NCI-H2196 (cell line): ENCODE measurements at regions not wholly inside any gene's neighbourhood (a gene's known extent, or its start where the extent isn't known, plus 50 kb on each side); places are given as distances from the start of the nearest gene placed in this dataset.
"Not testable (repeated sequence)": the region's sequence is repeated elsewhere in the genome, so short reads cannot be mapped to it uniquely, and the experiment has no call there.

Experiments
- DNase-seq: peaks from one replicate; lab custom pipeline; 2025; ENCODE audit not compliant: unreplicated experiment; lab: John Stamatoyannopoulos, UW

DNA sequence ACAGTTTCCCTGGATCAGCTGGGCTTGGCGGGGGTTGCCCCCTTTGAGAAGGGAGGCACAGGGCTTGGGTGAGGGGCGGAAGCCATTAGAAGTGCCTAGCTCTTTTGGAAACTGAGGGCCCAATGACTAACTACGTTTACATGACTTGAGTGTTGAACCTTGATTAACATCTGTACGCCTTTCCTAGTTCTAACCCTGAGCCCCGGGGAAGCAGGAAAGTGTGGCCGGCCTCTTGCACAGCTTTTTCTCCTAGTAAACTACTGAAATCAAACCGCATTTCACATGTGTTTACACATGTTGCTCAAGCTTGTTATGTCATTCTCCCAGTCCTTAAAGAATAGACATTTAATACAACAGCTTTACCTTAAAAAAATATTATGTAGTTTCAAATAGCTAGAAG is 1356.4 kb upstream of the TMEM132C start:
- DNase-seq: no peak

DNA sequence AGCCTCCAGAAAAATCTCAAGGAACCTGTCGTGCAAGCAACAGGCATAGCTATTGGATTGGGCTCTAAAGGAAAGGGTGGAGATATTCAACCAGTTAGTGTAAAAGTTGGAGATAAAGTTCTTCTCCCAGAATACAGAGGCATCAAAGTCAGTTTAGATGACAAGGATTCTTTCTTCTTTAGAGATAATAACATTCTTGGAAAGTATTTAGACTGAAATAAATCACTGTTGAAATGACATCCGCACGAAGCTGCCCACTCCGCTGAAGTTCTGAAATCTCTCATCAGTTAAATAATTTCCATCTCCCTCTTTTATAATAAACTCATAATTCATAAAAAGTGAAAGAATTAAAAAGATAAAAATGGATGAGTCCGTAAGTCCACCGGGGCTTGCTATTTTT is 1354.9 kb upstream of the TMEM132C start:
- DNase-seq: no peak

DNA sequence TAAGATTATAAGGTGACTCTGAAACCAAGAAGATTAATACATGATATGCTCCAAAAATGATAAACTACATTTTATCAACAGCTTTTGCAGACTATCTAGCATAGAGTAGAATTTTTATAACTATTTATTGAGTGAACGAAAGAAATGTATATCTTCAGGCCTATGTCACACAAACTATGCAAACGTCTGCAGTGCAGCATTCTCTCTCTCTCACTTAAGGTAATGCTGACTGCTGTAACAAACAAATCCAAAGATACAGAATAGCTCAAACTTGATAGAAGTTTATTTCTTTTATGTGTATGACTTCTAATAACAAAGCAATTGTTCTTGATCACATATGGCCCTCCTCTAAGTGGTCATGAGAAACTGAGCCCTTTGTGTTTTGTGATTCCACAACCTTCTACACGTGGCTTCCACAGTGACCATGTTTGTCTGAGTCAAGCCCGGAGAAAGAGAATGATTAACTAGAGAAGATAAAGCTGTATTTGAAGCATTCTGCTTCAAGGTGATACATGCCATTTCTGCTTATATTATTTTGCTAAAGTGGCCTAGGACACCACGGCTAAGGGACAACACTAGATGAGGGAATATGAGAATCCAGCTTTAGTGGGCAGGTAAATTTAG is 1352.7 kb upstream of the TMEM132C start:
- DNase-seq: no peak

DNA sequence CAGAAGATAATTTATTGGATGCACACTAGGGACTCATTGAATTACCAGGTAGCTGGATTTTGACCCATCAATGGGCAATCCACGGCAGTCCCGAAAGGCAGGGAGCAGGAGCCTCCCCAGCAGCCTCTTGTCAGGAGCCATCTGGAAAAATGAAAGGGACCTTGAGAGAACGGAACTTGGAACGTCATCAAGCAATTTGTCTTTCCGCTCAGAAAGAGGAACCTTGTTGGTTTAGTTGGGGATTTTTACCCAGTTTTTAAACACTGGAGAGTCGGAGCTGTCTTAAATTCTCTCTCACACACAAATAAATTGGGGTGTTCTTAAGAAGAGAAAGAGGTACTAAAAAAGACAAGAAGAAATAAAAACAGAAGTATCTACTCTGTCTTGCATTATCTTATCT is 1351.7 kb upstream of the TMEM132C start:
- DNase-seq: no peak

DNA sequence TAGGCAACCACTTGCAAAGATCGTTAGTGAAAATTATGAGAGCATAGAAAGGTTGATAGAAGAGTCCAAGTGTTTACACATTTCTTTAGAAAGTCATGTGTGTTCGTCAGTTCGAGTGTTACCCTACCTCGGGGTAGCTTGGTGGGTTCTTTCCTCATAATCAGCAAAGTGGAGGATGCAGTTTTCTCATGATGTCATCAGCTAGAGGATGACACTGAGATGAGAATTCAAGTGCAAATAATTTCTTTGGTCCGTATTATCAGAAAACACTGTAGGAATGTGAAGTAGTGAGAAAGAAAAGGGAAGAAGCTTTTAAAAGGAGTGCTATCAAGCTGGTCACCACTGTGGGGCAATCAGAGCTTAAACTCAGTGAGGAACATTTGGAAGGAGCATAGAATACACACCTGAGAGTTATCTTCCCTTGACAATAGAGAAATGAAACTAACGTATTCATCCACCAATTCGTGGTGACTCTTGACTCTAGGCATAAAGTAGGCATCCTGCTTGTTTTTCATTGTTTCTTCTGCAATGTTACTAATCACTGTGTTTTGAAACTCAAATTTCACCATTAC is 1340.9 kb upstream of the TMEM132C start:
- DNase-seq: no peak

DNA sequence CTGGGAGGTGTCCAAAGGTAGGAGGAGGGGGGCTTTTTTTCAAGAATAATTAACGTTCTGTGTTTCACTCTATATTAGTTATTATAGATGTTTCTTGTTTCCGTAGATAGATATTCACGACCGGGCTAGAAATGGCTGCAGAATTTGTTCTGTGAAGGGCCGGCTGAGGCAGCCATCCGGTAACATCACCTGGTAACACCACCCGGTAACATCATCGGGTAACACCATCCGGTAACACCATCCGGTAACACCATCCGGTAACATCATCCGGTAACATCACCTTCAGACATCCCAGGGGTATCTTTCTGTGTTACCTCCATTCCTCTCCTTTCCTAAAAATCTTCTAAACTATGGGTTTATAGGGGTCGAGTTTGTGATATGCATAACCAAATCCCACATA is 1336.7 kb upstream of the TMEM132C start:
- DNase-seq: no peak

DNA sequence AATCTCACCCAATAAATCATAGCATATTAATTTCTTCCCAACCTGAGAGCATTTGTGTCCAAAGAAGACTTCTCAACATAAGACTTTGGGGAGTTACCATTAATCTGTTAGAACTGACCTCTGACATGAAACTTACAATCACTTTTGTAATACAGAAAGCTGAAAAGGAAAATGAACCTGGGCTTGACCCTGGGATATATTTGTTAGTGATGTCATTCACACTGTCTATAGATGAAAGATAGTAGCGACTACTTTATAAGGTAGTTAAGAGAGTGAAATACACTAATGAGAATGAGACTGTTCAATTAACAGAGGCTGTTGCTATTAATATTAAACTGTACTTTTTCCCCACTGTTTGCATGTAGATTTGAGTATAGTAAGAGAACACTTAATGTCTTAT is 1334.8 kb upstream of the TMEM132C start:
- no peak for DNase-seq

DNA sequence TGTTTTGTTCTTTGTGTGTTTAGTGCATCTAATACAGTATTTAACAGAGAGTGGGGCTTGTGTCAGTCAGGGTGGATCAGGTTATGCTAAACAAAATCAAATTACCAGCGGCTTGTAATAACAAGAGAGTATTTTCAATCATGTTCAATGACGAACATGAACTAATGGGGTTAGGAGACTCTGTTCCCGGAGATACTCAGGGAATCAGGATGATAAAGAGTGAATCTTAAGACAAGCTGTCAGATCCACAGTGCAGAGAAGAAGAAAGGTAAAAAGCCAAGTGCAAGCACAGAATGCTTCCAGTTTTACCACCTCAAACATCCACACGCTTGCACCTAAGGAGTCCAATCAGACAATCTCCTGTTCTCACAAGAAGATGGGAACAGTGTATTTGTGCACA is 1331.5 kb upstream of the TMEM132C start:
- no peak for DNase-seq

DNA sequence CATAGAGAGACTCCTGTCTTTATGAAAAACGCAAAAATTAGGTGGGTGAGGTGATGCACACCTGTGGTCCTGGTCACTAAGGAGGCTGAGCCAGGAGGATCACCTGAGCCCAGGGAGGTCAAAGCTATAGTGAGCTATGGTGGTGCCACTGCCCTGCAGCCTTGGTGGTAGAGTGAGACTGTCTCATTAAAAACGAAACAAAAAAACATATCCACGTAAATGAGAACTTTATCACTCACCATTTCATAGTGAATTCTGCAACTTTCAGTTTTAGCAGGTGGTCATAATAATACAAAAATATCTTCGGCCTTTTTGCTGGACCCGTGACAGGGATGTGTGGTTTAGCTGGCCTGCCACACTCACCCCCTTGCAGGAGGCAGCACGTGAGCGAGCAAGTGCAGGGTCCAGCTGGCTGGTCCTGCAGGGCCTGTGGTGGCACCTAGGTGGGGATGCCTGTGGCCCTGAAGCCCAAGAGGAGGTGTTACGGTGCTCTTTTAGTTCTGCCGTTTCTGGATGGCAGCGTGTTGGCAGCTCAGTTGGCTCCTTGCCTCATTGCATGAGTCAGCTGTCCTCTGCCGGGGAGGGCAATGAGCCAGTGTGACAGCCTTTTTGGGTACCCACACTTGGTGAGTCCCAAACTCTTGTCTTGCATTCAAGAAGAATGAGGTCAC is 1330.7 kb upstream of the TMEM132C start:
- DNase-seq: peak; percentile 7

DNA sequence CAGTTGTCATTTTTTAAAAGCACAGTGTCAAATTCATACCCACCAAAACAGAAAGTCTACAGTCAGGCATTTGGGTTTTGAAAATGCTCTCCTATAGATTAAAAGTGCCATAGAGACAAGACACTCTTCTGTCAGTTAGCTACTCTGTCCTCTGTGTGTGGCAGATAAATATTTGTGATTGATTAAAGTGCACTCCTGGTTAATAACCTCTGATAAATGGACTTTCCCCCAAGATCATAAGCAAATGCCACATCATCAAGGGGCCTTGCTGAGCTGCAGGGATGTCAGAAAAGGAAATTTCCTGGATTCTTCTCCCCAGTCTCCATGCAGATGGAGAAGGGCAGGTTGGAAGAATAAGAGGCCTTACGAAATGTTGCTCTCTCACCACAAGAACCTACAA is 1329.5 kb upstream of the TMEM132C start:
- no peak for DNase-seq

DNA sequence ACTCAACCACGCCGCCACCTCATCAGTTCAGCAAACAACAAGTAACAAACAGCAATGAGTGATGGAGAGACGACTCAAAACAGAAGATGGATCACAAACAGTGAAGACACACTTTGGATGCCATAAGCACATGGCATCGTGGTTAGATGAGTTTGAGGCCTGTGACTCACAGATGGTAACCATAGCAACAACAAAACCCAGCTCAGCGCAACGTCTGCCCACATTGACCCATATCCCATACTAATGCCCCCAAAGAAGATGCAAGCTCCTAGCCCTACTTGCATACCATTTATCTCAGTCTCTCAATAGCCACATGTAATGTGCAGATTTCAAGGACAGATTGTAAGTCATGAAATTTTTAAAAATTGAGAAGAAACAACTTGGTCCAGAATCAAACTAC is 1322.3 kb upstream of the TMEM132C start:
- no peak for DNase-seq

DNA sequence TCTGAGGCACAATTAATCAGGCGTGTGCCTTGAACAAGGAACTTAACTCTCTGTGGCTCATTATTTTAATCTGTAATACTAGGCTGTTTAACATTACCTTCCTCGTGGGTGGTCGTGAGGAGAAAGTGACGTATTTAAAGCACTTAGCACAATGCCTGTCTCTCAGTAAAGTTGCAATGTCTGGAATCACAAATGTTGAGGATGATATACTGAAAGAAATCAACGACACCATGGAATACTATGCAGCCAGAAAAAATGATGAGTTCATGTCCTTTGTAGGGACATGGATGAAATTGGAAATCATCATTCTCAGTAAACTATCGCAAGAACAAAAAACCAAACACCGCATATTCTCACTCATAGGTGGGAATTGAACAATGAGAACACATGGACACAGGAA is 1320.0 kb upstream of the TMEM132C start:
- not testable (repeated sequence) for DNase-seq

DNA sequence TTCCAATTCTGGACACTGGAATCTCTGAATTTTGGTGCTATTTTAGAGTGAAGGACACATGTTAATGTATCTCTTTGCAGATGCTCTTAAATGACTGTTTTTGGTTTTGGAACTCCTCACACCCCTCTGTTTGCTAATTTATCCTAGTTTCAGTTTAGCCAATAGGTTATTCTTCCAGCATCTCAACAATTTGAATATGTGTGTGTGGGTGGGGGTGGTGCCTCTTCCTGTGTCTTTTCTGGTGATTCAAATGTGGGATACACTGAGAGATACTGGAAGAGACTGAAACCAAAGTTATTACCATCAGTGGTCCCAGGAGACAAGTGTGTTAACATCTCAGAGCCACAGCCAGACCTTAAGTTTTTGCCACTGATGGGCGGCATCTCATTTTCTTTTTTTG is 1317.4 kb upstream of the TMEM132C start:
- no peak for DNase-seq

DNA sequence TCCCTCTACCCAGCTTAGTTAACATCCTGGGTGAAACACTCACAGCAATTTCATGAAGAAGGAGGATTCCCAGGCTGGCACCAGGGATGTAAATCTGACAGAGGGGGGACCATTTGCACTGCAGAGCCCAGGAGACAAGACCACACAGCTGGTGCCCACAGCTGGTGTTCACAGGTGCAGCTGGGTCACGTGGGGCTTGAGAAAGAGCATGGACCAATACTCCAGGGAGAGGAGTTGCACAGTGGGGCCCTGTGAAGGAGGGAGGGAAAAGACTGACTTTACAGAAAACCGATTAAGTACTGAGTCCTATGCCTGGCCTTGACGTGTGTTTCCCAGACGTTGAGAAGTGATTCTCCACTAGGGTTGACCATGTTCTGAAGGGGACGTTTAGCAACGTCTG is 1316.7 kb upstream of the TMEM132C start:
- no peak for DNase-seq

DNA sequence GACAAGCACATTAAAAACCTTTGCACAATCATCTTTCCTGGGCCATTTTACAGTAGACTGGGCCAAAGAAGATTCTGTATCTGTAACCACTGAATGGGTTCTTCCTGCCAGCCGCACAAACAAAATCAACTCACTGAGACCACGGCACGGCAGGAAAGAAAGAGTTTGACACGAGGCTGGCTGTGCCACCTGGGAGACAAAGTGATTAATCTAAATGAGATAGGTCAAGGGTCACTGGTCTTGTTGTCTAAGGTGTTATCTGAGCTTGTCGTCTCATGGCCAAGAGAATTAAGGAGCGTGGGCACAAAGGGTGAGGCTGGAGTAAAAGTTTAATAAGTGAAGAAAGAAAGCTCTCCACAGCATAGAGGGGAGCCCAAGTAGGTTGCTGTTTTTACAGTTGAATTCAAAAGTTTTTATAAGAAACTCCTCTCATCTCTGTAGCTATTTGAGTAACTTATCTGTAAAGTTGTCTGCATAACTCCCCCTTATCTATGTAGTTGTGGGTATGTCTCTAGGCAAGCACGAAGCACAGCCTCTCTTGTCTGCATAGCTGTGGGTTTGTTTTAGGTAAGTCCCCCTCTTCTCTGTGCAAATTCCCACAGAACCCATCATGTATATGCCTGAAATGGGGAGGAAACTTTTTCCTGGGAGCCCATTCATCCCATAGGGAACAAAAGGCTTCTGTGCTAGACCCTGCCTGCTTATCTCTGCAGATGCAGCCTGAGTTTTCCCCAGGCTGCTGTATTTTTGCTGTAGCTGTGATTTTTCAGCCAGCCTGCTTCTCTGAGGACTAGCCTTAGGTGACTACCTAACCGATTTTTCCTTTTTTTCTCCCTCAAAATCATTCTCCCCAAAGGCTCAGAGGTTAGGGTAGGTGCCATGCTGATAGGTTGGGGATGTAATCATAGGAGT is 1314.6 kb upstream of the TMEM132C start:
- no peak for DNase-seq

DNA sequence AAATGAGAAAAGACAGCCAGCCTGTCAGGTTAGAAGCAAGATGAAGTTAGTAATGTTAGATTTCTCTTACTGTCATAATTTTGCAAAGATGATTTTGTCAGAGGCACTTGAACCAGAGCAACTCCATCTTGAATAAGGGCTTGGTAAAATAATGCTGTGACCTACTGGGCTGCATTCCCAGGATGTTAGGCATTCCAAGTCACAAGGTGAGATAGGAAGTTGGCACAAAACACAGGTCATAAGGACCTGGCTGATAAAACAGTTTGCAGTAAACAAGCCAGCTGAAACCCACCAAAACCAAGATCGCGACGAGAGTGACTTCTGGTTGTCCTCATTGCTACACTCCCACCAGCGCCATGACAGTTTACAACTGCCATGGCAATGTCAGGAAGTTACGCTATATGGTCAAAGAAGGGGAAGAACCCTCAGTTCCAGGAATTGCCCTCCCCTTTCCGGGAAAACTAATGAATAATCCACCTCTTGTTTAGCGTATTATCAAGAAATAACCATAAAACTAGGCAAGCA is 1313.5 kb upstream of the TMEM132C start:
- no peak for DNase-seq

DNA sequence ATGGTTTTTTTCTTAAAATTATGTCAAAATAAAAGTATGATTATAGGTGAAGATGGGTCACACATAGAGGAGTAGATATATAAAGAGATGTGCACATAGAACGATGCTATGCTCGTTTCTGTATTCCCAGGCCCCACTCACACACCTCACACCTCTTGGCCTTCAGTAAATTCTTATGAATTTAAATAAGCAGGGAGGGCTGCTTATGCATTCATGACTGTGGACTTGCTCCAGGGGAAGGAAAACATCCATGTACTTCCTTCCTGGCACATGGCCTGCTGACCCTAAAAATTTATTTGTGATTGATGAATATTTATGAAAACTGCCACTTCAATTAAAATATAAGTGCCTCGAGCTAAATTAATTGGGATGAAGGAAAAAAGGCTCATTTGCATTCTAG is 1306.7 kb upstream of the TMEM132C start:
- no peak for DNase-seq

DNA sequence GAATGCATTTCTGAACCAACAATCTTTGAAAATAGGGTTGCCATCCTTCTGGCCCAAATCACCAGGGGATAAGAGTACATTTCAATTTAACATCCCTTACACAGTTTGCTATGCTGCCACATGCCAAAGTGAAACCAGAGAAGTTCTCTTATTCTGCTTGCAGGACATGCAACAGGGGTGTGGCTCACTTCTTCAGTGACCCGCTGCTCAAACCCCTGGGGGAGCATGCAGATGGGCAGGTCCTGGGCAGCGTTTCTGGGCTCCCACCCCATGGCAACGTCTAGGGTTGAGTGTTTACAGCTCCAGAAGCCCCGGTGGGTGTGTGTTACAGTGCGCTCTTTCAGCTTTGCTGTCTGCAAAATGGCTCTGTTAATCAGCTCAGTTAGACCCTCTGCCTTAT is 1306.3 kb upstream of the TMEM132C start:
- no peak for DNase-seq

DNA sequence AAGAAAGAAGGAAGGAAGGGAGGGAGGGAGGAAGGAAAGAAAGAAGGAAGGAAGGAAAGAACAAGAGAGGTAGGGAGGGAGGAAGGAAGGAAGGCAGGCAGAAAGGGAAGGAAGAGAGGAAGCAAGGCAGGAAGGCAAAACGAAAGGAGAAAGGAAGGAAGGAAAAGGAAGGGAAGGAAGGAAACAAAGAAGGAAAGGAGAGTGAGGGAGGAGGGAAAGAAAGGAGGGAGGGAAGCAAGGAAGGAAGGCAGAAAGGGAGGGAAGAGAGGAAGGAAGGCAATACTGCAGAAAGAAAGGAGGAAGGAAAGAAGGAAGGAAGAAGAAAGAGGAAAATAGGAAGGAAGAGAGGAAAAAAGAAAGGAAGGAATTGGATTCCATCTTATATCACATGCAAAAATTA is 1303.1 kb upstream of the TMEM132C start:
- no peak for DNase-seq

DNA sequence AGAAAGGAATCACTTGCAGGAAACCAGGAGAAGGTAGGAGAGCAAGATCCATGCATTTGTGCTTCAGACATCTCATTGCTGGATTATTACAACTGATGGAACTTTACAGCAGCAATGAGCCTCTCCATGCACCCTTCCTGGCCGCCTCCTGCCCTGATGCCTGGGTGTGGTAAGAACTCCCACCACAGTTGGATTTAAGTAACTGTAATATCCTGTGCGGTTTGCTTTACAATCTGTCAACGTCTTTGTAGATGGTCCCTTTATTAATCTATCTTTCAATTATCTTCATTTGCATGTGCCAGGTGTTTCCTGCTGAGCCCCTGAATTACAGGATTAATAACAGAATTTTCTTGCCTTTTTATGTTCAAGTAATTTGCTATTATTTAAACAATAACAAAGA is 1300.5 kb upstream of the TMEM132C start:
- DNase-seq: no peak

DNA sequence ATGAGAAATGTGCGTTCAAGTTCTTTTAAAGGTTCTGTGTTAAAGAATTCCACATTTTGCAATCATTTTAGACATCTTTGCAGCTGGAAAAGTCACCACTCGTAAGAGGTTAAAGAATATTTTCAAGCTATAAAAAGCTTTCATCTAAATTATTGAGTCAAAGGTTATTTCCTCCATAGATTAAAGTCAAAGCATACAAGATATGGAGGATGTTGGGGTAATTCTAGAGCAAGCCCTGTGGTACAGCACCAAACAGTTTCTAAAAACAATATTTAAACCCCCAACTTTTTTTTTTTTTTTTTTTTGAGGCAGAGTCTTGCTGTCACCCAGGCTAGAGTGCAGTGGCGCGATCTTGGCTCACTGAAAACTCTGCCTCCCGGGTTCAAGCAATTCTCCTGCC is 1299.8 kb upstream of the TMEM132C start:
- DNase-seq: no peak

DNA sequence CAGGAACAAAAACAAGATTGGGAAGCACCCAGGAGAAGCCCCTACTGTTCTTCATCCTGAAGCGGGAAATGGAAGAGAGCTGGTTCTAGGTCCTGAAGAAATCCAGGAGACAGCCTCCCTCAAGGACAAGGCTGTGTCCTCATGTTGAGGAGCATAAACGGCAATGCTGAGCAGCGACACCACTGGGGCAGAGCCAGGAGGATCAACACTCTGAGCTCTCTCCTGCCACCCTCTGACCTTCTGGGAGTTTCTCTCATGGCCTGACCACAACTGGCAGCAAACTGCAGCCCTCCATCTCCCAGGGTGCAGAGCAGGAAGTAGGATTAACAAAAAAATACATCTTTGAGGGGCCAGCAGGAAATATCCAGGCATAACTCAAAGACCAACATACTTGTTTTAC is 1292.2 kb upstream of the TMEM132C start:
- DNase-seq: no peak
